DND-41 (cell line): ENCODE measurements at regions not wholly inside any gene's neighbourhood (a gene's known extent, or its start where the extent isn't known, plus 50 kb on each side); places are given as distances from the start of the nearest gene placed in this dataset.

ENCODE experiments used
- EZH2 ChIP-seq: IDR thresholded peaks from 3 replicates; pipeline ENCODE4 v1.6.1; 2012; ENCODE audit warnings: borderline replicate concordance, low read depth, mild to moderate bottlenecking, moderate library complexity, low read length, inconsistent platforms; ENCODE audit not compliant: severe bottlenecking
- TF ChIP-seq, protein P1 (sequence below): IDR thresholded peaks from 2 replicates; pipeline ENCODE4 v1.5.1; 2012; ENCODE audit warnings: borderline replicate concordance, low read length, moderate library complexity, mild to moderate bottlenecking; ENCODE audit not compliant: poor library complexity, severe bottlenecking; ENCODE audit errors: extremely low read depth

DNA sequence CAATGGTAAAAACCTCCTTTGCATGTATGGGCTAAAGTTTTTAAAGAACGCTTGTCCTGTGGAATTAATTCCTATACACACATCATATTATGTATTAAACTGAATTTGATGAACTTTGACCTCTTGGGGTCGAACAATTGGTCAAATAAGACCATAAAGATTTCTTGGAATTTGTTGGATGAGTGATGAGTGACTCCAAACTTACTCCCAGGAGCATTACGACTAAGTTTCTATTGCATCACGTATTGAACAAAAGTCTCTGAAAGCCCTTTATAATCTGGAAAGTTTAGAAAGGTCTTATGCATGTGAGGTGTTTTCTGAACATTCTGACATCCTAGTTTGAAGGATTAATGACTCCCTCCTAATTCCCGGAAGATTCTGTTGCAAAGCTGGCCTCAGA is 126.9 kb upstream of the BMP5 start:
- TF ChIP-seq, protein P1, sequence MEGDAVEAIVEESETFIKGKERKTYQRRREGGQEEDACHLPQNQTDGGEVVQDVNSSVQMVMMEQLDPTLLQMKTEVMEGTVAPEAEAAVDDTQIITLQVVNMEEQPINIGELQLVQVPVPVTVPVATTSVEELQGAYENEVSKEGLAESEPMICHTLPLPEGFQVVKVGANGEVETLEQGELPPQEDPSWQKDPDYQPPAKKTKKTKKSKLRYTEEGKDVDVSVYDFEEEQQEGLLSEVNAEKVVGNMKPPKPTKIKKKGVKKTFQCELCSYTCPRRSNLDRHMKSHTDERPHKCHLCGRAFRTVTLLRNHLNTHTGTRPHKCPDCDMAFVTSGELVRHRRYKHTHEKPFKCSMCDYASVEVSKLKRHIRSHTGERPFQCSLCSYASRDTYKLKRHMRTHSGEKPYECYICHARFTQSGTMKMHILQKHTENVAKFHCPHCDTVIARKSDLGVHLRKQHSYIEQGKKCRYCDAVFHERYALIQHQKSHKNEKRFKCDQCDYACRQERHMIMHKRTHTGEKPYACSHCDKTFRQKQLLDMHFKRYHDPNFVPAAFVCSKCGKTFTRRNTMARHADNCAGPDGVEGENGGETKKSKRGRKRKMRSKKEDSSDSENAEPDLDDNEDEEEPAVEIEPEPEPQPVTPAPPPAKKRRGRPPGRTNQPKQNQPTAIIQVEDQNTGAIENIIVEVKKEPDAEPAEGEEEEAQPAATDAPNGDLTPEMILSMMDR = no peak
- no peak for TF ChIP-seq EZH2
